NT2/D1 (cell line): ENCODE measurements at regions not wholly inside any gene's neighbourhood (a gene's known extent, or its start where the extent isn't known, plus 50 kb on each side); places are given as distances from the start of the nearest gene placed in this dataset.
"Not testable (repeated sequence)": the region's sequence is repeated elsewhere in the genome, so short reads cannot be mapped to it uniquely, and the experiment has no call there.

Experiments
- DNase-seq: peaks from one replicate; pipeline ENCODE4 v3.0.0-alpha.2; 2011; ENCODE audit warnings: low read depth, low spot score
- H3K27me3 ChIP-seq: 2 replicates; pipeline ENCODE4 v1.6.0; 2011; ENCODE audit warnings: mild to moderate bottlenecking; ENCODE audit not compliant: insufficient read length, insufficient read depth
- H3K36me3 ChIP-seq: 2 replicates; pipeline ENCODE4 v1.6.1; 2011; ENCODE audit warnings: mild to moderate bottlenecking, low read length, mixed read lengths; ENCODE audit not compliant: insufficient read depth, insufficient read length
- H3K4me1 ChIP-seq: 2 replicates; pipeline ENCODE4 v1.5.1; 2011; ENCODE audit not compliant: insufficient read depth, insufficient read length
- H3K4me3 ChIP-seq: 2 replicates; pipeline ENCODE4 v1.5.1; 2011; ENCODE audit warnings: low read depth; ENCODE audit not compliant: insufficient read length
- H3K9ac ChIP-seq: 2 replicates; pipeline ENCODE4 v1.6.0; 2011; ENCODE audit warnings: low read depth; ENCODE audit not compliant: insufficient read length
- H3K9me3 ChIP-seq: 2 replicates; pipeline ENCODE4 v1.5.1; 2011; ENCODE audit warnings: mild to moderate bottlenecking, low read length; ENCODE audit not compliant: insufficient read depth
- SUZ12 ChIP-seq: IDR thresholded peaks from 2 replicates; pipeline ENCODE4 v1.6.1; 2011; ENCODE audit not compliant: insufficient read length, insufficient read depth; ENCODE audit errors: extremely low read depth
- YY1 ChIP-seq: IDR thresholded peaks from 2 replicates; pipeline ENCODE4 v1.6.1; 2011; ENCODE audit not compliant: insufficient read length, insufficient read depth
- ZNF274 ChIP-seq: IDR thresholded peaks from 2 replicates; pipeline ENCODE4 v1.6.1; 2011; ENCODE audit warnings: mild to moderate bottlenecking, low read depth, low read length

- TF ChIP-seq SUZ12 (no peak), ZNF274 (no peak), YY1 (no peak)
- H3K4me3 ChIP-seq, result no peak overlapping the region
- no peaks in the 10 kb centered on the region for H3K27me3 ChIP-seq
- H3K9me3 ChIP-seq, result no peaks in the 10 kb centered on the region
- no peaks in the 10 kb centered on the region for H3K4me1 ChIP-seq
- no peaks in the 10 kb centered on the region for H3K36me3 ChIP-seq
- H3K9ac ChIP-seq, result no peak overlapping the region
- no peak for DNase-seq
Observed at GRCh38 chr13:54004026-54004699, 975.5 kb downstream of the OLFM4 start.

GRCh38 chr13:54016542-54016941 lies 987.9 kb downstream of the OLFM4 start:
- no peak overlapping the region for H3K9ac ChIP-seq
- H3K36me3 ChIP-seq, result no peaks in the 10 kb centered on the region
- no peak overlapping the region for H3K4me3 ChIP-seq
- H3K27me3 ChIP-seq, result no peaks in the 10 kb centered on the region
- H3K4me1 ChIP-seq, result no peaks in the 10 kb centered on the region
- no peaks in the 10 kb centered on the region for H3K9me3 ChIP-seq
- no peak for DNase-seq
- TF ChIP-seq SUZ12 (no peak), ZNF274 (no peak), YY1 (no peak)

GRCh38 chr13:54018485-54018884 lies 989.9 kb downstream of the OLFM4 start:
- no peak for DNase-seq
- Histone ChIP-seq H3K27me3 (no peaks in the 10 kb centered on the region), H3K4me3 (no peak overlapping the region), H3K9ac (no peak overlapping the region), H3K36me3 (no peaks in the 10 kb centered on the region), H3K4me1 (no peaks in the 10 kb centered on the region), H3K9me3 (no peaks in the 10 kb centered on the region)
- no peak for TF ChIP-seq ZNF274
- no peak for TF ChIP-seq YY1
- no peak for TF ChIP-seq SUZ12

- Histone ChIP-seq H3K4me3 (no peak overlapping the region), H3K9me3 (no peaks in the 10 kb centered on the region; the same call in 1 of the 2 replicates), H3K9ac (no peak overlapping the region), H3K36me3 (no peaks in the 10 kb centered on the region), H3K4me1 (no peaks in the 10 kb centered on the region), H3K27me3 (no peaks in the 10 kb centered on the region)
- no peak for TF ChIP-seq ZNF274
- TF ChIP-seq YY1, result no peak
- TF ChIP-seq SUZ12, result no peak
- no peak for DNase-seq
Observed at GRCh38 chr13:54029226-54029625, 1000.6 kb downstream of the OLFM4 start.

- Histone ChIP-seq H3K9me3 (no peaks in the 10 kb centered on the region; the same call in 1 of the 2 replicates), H3K36me3 (no peaks in the 10 kb centered on the region), H3K4me3 (no peak overlapping the region), H3K9ac (no peak overlapping the region), H3K4me1 (no peaks in the 10 kb centered on the region), H3K27me3 (no peaks in the 10 kb centered on the region)
- TF ChIP-seq SUZ12 (no peak), ZNF274 (no peak), YY1 (no peak)
- no peak for DNase-seq
Observed at GRCh38 chr13:54029720-54030119, 1001.1 kb downstream of the OLFM4 start.

GRCh38 chr13:54033323-54033861 lies 1004.8 kb downstream of the OLFM4 start:
- Histone ChIP-seq H3K9me3 (no peaks in the 10 kb centered on the region; the same call in 1 of the 2 replicates), H3K36me3 (no peaks in the 10 kb centered on the region), H3K4me1 (no peaks in the 10 kb centered on the region), H3K9ac (no peak overlapping the region), H3K27me3 (no peaks in the 10 kb centered on the region), H3K4me3 (no peak overlapping the region)
- TF ChIP-seq SUZ12 (no peak), YY1 (no peak), ZNF274 (no peak)
- DNase-seq, result no peak

GRCh38 chr13:54034047-54034446 lies 1005.4 kb downstream of the OLFM4 start:
- Histone ChIP-seq H3K9me3 (no peaks in the 10 kb centered on the region; the same call in 1 of the 2 replicates), H3K4me3 (no peak overlapping the region), H3K4me1 (no peaks in the 10 kb centered on the region), H3K9ac (no peak overlapping the region), H3K36me3 (no peaks in the 10 kb centered on the region), H3K27me3 (no peaks in the 10 kb centered on the region)
- DNase-seq, result no peak
- TF ChIP-seq SUZ12 (no peak), ZNF274 (no peak), YY1 (no peak)

- H3K4me1 ChIP-seq, H3K27me3 ChIP-seq, DNase-seq, H3K9me3 ChIP-seq, H3K4me3 ChIP-seq, H3K36me3 ChIP-seq, H3K9ac ChIP-seq: not testable (repeated sequence)
Observed at GRCh38 chr13:54057416-54057815, 1028.8 kb downstream of the OLFM4 start.

GRCh38 chr13:54069958-54070357 lies 1041.3 kb downstream of the OLFM4 start:
- not testable (repeated sequence) for H3K9me3 ChIP-seq, H3K4me1 ChIP-seq, H3K9ac ChIP-seq, DNase-seq, H3K36me3 ChIP-seq, H3K27me3 ChIP-seq, H3K4me3 ChIP-seq
